Fibroblast of lung (primary cell): ENCODE measurements at regions not wholly inside any gene's neighbourhood (a gene's known extent, or its start where the extent isn't known, plus 50 kb on each side); places are given as distances from the start of the nearest gene placed in this dataset.

Experiments
- DNase-seq, 2 donors: peaks; one replicate each; pipeline versions ENCODE4 v3.0.0 to v3.0.0-alpha.2; 2010; ENCODE audit warnings: low read depth in 2 of 2
- H2AFZ ChIP-seq: 2 replicates; pipeline ENCODE4 v1.5.1; 2012; ENCODE audit warnings: low read length, control low read depth, inconsistent platforms
- H3K27ac ChIP-seq: 2 replicates; pipeline ENCODE4 v1.5.1; 2011; ENCODE audit warnings: low read length, control low read depth; ENCODE audit not compliant: insufficient read depth
- H3K27me3 ChIP-seq: 2 replicates; pipeline ENCODE4 v1.5.1; 2011; ENCODE audit warnings: mild to moderate bottlenecking, low read length; ENCODE audit not compliant: control insufficient read depth, insufficient read depth
- H3K36me3 ChIP-seq: 2 replicates; pipeline ENCODE4 v1.5.1; 2011; ENCODE audit warnings: low read length; ENCODE audit not compliant: control insufficient read depth, insufficient read depth
- H3K4me1 ChIP-seq: 2 replicates; pipeline ENCODE4 v1.5.1; 2011; ENCODE audit warnings: low read length; ENCODE audit not compliant: control insufficient read depth, insufficient read depth; ENCODE audit errors: extremely low read depth
- H3K4me2 ChIP-seq: 2 replicates; pipeline ENCODE4 v1.5.1; 2011; ENCODE audit warnings: low read length, control low read depth; ENCODE audit not compliant: insufficient read depth; ENCODE audit errors: extremely low read depth
- H3K4me3 ChIP-seq, 4 experiments: fragments of 200-600 bp in 1 of 4; sonication (generic) in 1 of 4; replicated peaks in 1 of 4; 2 replicates each; pipeline ENCODE4 v1.5.1; 2011 to 2016; ENCODE audit warnings: low read length in 4 of 4, low read depth in 3 of 4, mild to moderate bottlenecking in 3 of 4, control low read depth in 2 of 4, inconsistent platforms in 1 of 4, mixed read lengths in 1 of 4; ENCODE audit not compliant: insufficient read depth in 1 of 4; ENCODE audit errors: control extremely low read depth in 1 of 4
- H3K79me2 ChIP-seq: 2 replicates; pipeline ENCODE4 v1.5.1; 2012; ENCODE audit warnings: mild to moderate bottlenecking, low read length, inconsistent platforms; ENCODE audit not compliant: control insufficient read depth, insufficient read depth
- H3K9ac ChIP-seq: 2 replicates; pipeline ENCODE4 v1.5.1; 2011; ENCODE audit warnings: mild to moderate bottlenecking, low read length, control low read depth; ENCODE audit not compliant: insufficient read depth
- H3K9me3 ChIP-seq: 2 replicates; pipeline ENCODE4 v1.5.1; 2012; ENCODE audit warnings: low read depth, low read length; ENCODE audit not compliant: control insufficient read depth, insufficient read depth
- H4K20me1 ChIP-seq: 2 replicates; pipeline ENCODE4 v1.5.1; 2011; ENCODE audit warnings: low read length; ENCODE audit not compliant: control insufficient read depth, insufficient read depth; ENCODE audit errors: extremely low read depth
- EZH2 ChIP-seq: IDR thresholded peaks from 2 replicates; pipeline ENCODE4 v1.5.1; 2012; ENCODE audit warnings: low read length, control low read depth, mild to moderate bottlenecking; ENCODE audit errors: missing control alignments
- TF ChIP-seq, protein P1 (sequence below), 2 donors: IDR thresholded peaks in 1 of 2; conservative IDR thresholded peaks in 1 of 2; 1 replicate in 1 of 2; 2 replicates in 1 of 2; pipeline ENCODE4 v1.5.1; 2011 to 2012; ENCODE audit warnings: low read length in 2 of 2, control low read depth in 1 of 2, inconsistent platforms in 1 of 2, low read depth in 1 of 2, mild to moderate bottlenecking in 1 of 2

GRCh38 chr1:188463919-188464318, 1635.2 kb downstream of the PLA2G4A start:
- H2AFZ ChIP-seq, result no peak overlapping the region
- no peak overlapping the region for H3K27ac ChIP-seq
- H4K20me1 ChIP-seq, result no peaks in the 10 kb centered on the region
- no peak overlapping the region for H3K4me2 ChIP-seq
- H3K4me3 ChIP-seq, result no peak overlapping the region
- H3K27me3 ChIP-seq, result no peaks in the 10 kb centered on the region
- no peak overlapping the region for H3K9ac ChIP-seq
- no peaks in the 10 kb centered on the region for H3K36me3 ChIP-seq
- peak in 1 of 2 donors; percentile 10 for DNase-seq
- TF ChIP-seq EZH2, result no peak
- TF ChIP-seq, protein P1, sequence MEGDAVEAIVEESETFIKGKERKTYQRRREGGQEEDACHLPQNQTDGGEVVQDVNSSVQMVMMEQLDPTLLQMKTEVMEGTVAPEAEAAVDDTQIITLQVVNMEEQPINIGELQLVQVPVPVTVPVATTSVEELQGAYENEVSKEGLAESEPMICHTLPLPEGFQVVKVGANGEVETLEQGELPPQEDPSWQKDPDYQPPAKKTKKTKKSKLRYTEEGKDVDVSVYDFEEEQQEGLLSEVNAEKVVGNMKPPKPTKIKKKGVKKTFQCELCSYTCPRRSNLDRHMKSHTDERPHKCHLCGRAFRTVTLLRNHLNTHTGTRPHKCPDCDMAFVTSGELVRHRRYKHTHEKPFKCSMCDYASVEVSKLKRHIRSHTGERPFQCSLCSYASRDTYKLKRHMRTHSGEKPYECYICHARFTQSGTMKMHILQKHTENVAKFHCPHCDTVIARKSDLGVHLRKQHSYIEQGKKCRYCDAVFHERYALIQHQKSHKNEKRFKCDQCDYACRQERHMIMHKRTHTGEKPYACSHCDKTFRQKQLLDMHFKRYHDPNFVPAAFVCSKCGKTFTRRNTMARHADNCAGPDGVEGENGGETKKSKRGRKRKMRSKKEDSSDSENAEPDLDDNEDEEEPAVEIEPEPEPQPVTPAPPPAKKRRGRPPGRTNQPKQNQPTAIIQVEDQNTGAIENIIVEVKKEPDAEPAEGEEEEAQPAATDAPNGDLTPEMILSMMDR (conservative IDR thresholded peaks at IDR 0.05 in 1 of 2, IDR thresholded peaks at IDR 0.05 in 1 of 2; ENCODE audit: low read depth in 1 of 2, low read length in 2 of 2), result peak in 1 of 2 donors; percentile 20
- no peaks in the 10 kb centered on the region for H3K4me1 ChIP-seq
- no peaks in the 10 kb centered on the region for H3K79me2 ChIP-seq
- H3K9me3 ChIP-seq, result no peaks in the 10 kb centered on the region

- Histone ChIP-seq H3K4me3 (no peak overlapping the region), H3K9me3 (no peaks in the 10 kb centered on the region), H3K9ac (no peak overlapping the region), H3K27me3 (no peaks in the 10 kb centered on the region), H3K36me3 (no peaks in the 10 kb centered on the region), H3K4me1 (no peaks in the 10 kb centered on the region), H2AFZ (no peak overlapping the region), H4K20me1 (no peaks in the 10 kb centered on the region), H3K4me2 (no peak overlapping the region), H3K79me2 (no peaks in the 10 kb centered on the region), H3K27ac (no peak overlapping the region)
- DNase-seq, result no peak
- TF ChIP-seq EZH2, result no peak
- TF ChIP-seq, protein P1 (conservative IDR thresholded peaks at IDR 0.05 in 1 of 2, IDR thresholded peaks at IDR 0.05 in 1 of 2; ENCODE audit: low read depth in 1 of 2, low read length in 2 of 2), result no peak
Measured at GRCh38 chr1:188466539-188466938, 1637.8 kb downstream of the PLA2G4A start.

DNA sequence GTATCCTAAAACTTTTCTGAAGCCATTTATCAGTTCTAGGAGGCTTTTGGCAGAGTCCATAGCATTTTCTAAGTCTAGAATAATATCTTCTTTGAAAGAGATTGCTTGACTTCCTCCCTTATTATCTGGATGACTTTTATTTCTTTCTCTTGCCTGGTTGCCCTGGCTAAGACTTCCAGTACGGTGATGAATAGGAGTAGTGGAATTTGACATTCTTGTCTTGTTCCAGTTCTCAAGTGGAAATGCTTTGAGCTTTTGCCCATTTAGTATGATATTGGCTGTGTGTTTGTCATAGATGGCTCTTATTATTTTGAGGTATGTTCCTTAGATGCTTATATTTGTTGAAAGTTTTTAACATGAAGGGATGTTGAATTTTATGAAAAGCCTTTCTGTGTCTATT, 1647.9 kb downstream of the PLA2G4A start:
- H3K27me3 ChIP-seq, result no peaks in the 10 kb centered on the region
- no peak overlapping the region for H3K4me2 ChIP-seq
- H3K4me3 ChIP-seq, result no peak overlapping the region
- no peaks in the 10 kb centered on the region for H3K4me1 ChIP-seq
- H4K20me1 ChIP-seq, result no peaks in the 10 kb centered on the region
- no peaks in the 10 kb centered on the region for H3K9me3 ChIP-seq
- H3K27ac ChIP-seq, result no peak overlapping the region
- H3K9ac ChIP-seq, result no peak overlapping the region
- no peaks in the 10 kb centered on the region for H3K79me2 ChIP-seq
- no peak overlapping the region for H2AFZ ChIP-seq
- TF ChIP-seq, protein P1 (conservative IDR thresholded peaks at IDR 0.05 in 1 of 2, IDR thresholded peaks at IDR 0.05 in 1 of 2; ENCODE audit: low read depth in 1 of 2, low read length in 2 of 2), result no peak
- TF ChIP-seq EZH2, result no peak
- H3K36me3 ChIP-seq, result no peaks in the 10 kb centered on the region
- DNase-seq, result peak in 1 of 2 donors; percentile 65
